SU-DHL-6 (cell line): ENCODE measurements at regions not wholly inside any gene's neighbourhood (a gene's known extent, or its start where the extent isn't known, plus 50 kb on each side); places are given as distances from the start of the nearest gene placed in this dataset.

Source experiments
- H2AFZ ChIP-seq: fragments of 200-600 bp; sonication (generic); 2 replicates; pipeline ENCODE4 v1.6.1; 2014; ENCODE audit warnings: low read depth, mild to moderate bottlenecking, moderate library complexity, mixed read lengths, antibody characterized with exemption, low read length; ENCODE audit not compliant: severe bottlenecking
- H3F3A ChIP-seq: fragments of 200-600 bp; shearing (Covaris generic); 2 replicates; pipeline ENCODE4 v1.6.0; 2016; ENCODE audit warnings: antibody characterized with exemption, mild to moderate bottlenecking; ENCODE audit not compliant: insufficient read depth
- H3K27ac ChIP-seq: fragments of 200-600 bp; sonication (generic); 2 replicates; pipeline ENCODE4 v1.5.1; 2016; ENCODE audit warnings: low read depth, mild to moderate bottlenecking, low read length, moderate library complexity, mixed read lengths
- H3K27me3 ChIP-seq: fragments of 200-600 bp; sonication (generic), shearing (Covaris generic); 2 replicates; pipeline ENCODE4 v1.6.0; 2014; ENCODE audit warnings: mild to moderate bottlenecking, low read length
- H3K36me3 ChIP-seq: fragments of 200-600 bp; sonication (generic); 2 replicates; pipeline ENCODE4 v1.6.1; 2014; ENCODE audit warnings: mild to moderate bottlenecking, low read length, mixed read lengths
- H3K4me2 ChIP-seq: fragments of 300-600, 200-600 bp; shearing (Covaris generic), sonication (generic); 2 replicates; pipeline ENCODE4 v1.6.0; 2014; ENCODE audit warnings: low read length, low read depth, mild to moderate bottlenecking; ENCODE audit not compliant: poor library complexity, severe bottlenecking
- H3K4me3 ChIP-seq: fragments of 200-600 bp; sonication (generic); 2 replicates; pipeline ENCODE4 v1.5.1; 2014; ENCODE audit warnings: antibody characterized with exemption, low read length, mild to moderate bottlenecking, mixed read lengths; ENCODE audit not compliant: insufficient read depth, poor library complexity, severe bottlenecking
- H3K79me2 ChIP-seq: fragments of 200-600 bp; sonication (generic); 2 replicates; pipeline ENCODE4 v1.6.1; 2014; ENCODE audit warnings: mild to moderate bottlenecking, low read length, moderate library complexity; ENCODE audit not compliant: insufficient read depth
- H3K9ac ChIP-seq: fragments of 200-600 bp; sonication (generic); 2 replicates; pipeline ENCODE4 v1.7.0; 2014; ENCODE audit warnings: mild to moderate bottlenecking, low read length
- H3K9me2 ChIP-seq: fragments of 200-600 bp; sonication (generic); replicated peaks from 2 replicates; pipeline ENCODE4 v1.6.1; 2014; ENCODE audit warnings: low read length; ENCODE audit not compliant: insufficient read depth
- H3K9me3 ChIP-seq: fragments of 200-600 bp; sonication (generic); 2 replicates; pipeline ENCODE4 v1.6.1; 2014; ENCODE audit warnings: low read length, mixed read lengths; ENCODE audit not compliant: insufficient read depth
- H4K20me1 ChIP-seq: fragments of 200-600 bp; sonication (generic); 2 replicates; pipeline ENCODE4 v1.6.1; 2014; ENCODE audit warnings: low read depth, mild to moderate bottlenecking, antibody characterized with exemption, low read length, moderate library complexity, mixed read lengths
- EZH2phosphoT487 ChIP-seq: fragments of 200-600 bp; sonication (generic), shearing (Covaris generic); conservative IDR thresholded peaks from 2 replicates; pipeline ENCODE4 v1.6.1; 2018; ENCODE audit warnings: mild to moderate bottlenecking, antibody characterized with exemption, low read length, moderate library complexity, mixed read lengths
- TF ChIP-seq, protein P1 (sequence below): fragments of 200-600 bp; sonication (generic); IDR thresholded peaks from one replicate; pipeline ENCODE4 v1.5.1; 2017; ENCODE audit warnings: antibody characterized with exemption, mild to moderate bottlenecking, low read length, moderate library complexity; ENCODE audit not compliant: insufficient read depth, poor library complexity, severe bottlenecking

GRCh38 chr4:177239878-177240277 lies 69.8 kb upstream of the NEIL3 start:
- Histone ChIP-seq H2AFZ (no peak overlapping the region), H3K79me2 (no peaks in the 10 kb centered on the region), H3K36me3 (no peaks in the 10 kb centered on the region), H3F3A (no peaks in the 10 kb centered on the region), H3K9me2 (no peaks in the 10 kb centered on the region), H3K4me3 (no peak overlapping the region), H3K4me2 (no peak overlapping the region), H3K9me3 (no peaks in the 10 kb centered on the region), H3K27ac (no peak overlapping the region), H3K9ac (no peak overlapping the region), H3K27me3 (no peaks in the 10 kb centered on the region), H4K20me1 (no peaks in the 10 kb centered on the region)
- TF ChIP-seq, protein P1, sequence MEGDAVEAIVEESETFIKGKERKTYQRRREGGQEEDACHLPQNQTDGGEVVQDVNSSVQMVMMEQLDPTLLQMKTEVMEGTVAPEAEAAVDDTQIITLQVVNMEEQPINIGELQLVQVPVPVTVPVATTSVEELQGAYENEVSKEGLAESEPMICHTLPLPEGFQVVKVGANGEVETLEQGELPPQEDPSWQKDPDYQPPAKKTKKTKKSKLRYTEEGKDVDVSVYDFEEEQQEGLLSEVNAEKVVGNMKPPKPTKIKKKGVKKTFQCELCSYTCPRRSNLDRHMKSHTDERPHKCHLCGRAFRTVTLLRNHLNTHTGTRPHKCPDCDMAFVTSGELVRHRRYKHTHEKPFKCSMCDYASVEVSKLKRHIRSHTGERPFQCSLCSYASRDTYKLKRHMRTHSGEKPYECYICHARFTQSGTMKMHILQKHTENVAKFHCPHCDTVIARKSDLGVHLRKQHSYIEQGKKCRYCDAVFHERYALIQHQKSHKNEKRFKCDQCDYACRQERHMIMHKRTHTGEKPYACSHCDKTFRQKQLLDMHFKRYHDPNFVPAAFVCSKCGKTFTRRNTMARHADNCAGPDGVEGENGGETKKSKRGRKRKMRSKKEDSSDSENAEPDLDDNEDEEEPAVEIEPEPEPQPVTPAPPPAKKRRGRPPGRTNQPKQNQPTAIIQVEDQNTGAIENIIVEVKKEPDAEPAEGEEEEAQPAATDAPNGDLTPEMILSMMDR = no peak
- TF ChIP-seq EZH2phosphoT487 = no peak

- Histone ChIP-seq H4K20me1 (no peaks in the 10 kb centered on the region), H3K4me3 (no peak overlapping the region), H3K79me2 (no peaks in the 10 kb centered on the region), H3K27ac (no peak overlapping the region), H3K27me3 (no peaks in the 10 kb centered on the region), H3F3A (no peaks in the 10 kb centered on the region), H3K36me3 (no peaks in the 10 kb centered on the region), H3K9ac (no peak overlapping the region), H3K9me3 (no peaks in the 10 kb centered on the region), H3K4me2 (no peak overlapping the region), H2AFZ (no peak overlapping the region), H3K9me2 (no peaks in the 10 kb centered on the region)
- no peak for TF ChIP-seq EZH2phosphoT487
- TF ChIP-seq, protein P1 = no peak
Measured at GRCh38 chr4:177242651-177243286, 66.9 kb upstream of the NEIL3 start.

GRCh38 chr4:177246641-177247584 lies 62.8 kb upstream of the NEIL3 start:
- no peaks in the 10 kb centered on the region for H3F3A ChIP-seq
- H2AFZ ChIP-seq = no peak overlapping the region
- no peaks in the 10 kb centered on the region for H3K79me2 ChIP-seq
- TF ChIP-seq EZH2phosphoT487 = no peak
- TF ChIP-seq, protein P1 = no peak
- no peaks in the 10 kb centered on the region for H3K9me2 ChIP-seq
- H3K9me3 ChIP-seq = no peaks in the 10 kb centered on the region
- H3K4me3 ChIP-seq = no peak overlapping the region
- H4K20me1 ChIP-seq = no peaks in the 10 kb centered on the region
- no peak overlapping the region for H3K4me2 ChIP-seq
- no peak overlapping the region for H3K9ac ChIP-seq
- no peaks in the 10 kb centered on the region for H3K36me3 ChIP-seq
- H3K27me3 ChIP-seq = no peaks in the 10 kb centered on the region
- H3K27ac ChIP-seq = no peak overlapping the region
